CD14-positive monocyte (primary cell): ENCODE measurements at regions not wholly inside any gene's neighbourhood (a gene's known extent, or its start where the extent isn't known, plus 50 kb on each side); places are given as distances from the start of the nearest gene placed in this dataset.

ENCODE experiments used
- DNase-seq, 3 donors: peaks; one replicate each; pipeline ENCODE4 v3.0.0-alpha.2; 2011 to 2022
- H2AFZ ChIP-seq: 2 replicates; pipeline ENCODE4 v1.6.0; 2012; ENCODE audit warnings: mild to moderate bottlenecking, low read depth, low read length, inconsistent platforms; ENCODE audit not compliant: insufficient read depth, poor library complexity, severe bottlenecking
- H3K27ac ChIP-seq, 2 donors: 1 replicate in 1 of 2; 2 replicates in 1 of 2; pipeline ENCODE4 v1.5.1; 2012 to 2013; ENCODE audit warnings: low read length in 2 of 2, control low read depth in 1 of 2, inconsistent platforms in 1 of 2, low read depth in 1 of 2, mild to moderate bottlenecking in 1 of 2
- H3K27me3 ChIP-seq, 2 donors: one replicate each; pipeline versions ENCODE4 v1.6.0 to v1.6.1; 2011 to 2013; ENCODE audit warnings: low read length in 2 of 2; ENCODE audit not compliant: control insufficient read depth in 2 of 2, insufficient read depth in 2 of 2
- H3K36me3 ChIP-seq, 2 donors: replicated peaks in 1 of 2; 1 replicate in 1 of 2; 2 replicates in 1 of 2; pipeline versions ENCODE4 v1.5.1 to v1.6.1; 2012 to 2013; ENCODE audit warnings: low read length in 2 of 2, control low read depth in 1 of 2, inconsistent platforms in 1 of 2, mild to moderate bottlenecking in 1 of 2; ENCODE audit not compliant: insufficient read depth in 2 of 2, control insufficient read depth in 1 of 2
- H3K4me1 ChIP-seq, 2 donors: 1 replicate in 1 of 2; 2 replicates in 1 of 2; pipeline versions ENCODE4 v1.5.1 to v1.6.1; 2012 to 2013; ENCODE audit warnings: low read length in 2 of 2, control low read depth in 1 of 2, inconsistent platforms in 1 of 2, mild to moderate bottlenecking in 1 of 2, moderate library complexity in 1 of 2; ENCODE audit not compliant: insufficient read depth in 2 of 2, control insufficient read depth in 1 of 2
- H3K4me2 ChIP-seq: replicated peaks from 2 replicates; pipeline ENCODE3; 2012; ENCODE audit warnings: low read length, moderate library complexity, mild to moderate bottlenecking; ENCODE audit not compliant: poor library complexity, severe bottlenecking; ENCODE audit errors: extremely low read depth
- H3K4me3 ChIP-seq, 3 experiments: fragments of 200-600 bp in 1 of 3; sonication (generic) in 1 of 3; replicated peaks in 1 of 3; 1 replicate in 2 of 3; 2 replicates in 1 of 3; pipeline ENCODE4 v1.5.1; 2011 to 2013; ENCODE audit warnings: low read length in 3 of 3, mild to moderate bottlenecking in 3 of 3, control low read depth in 2 of 3, low read depth in 2 of 3, inconsistent platforms in 1 of 3, moderate library complexity in 1 of 3
- H3K79me2 ChIP-seq: 2 replicates; pipeline ENCODE4 v1.6.0; 2012; ENCODE audit warnings: mild to moderate bottlenecking, control low read depth, inconsistent platforms, low read length, moderate library complexity; ENCODE audit not compliant: insufficient read depth
- H3K9ac ChIP-seq: 2 replicates; pipeline ENCODE4 v1.6.0; 2017; ENCODE audit warnings: low read length, mild to moderate bottlenecking; ENCODE audit not compliant: insufficient read depth, poor library complexity, severe bottlenecking
- H3K9me3 ChIP-seq, 2 donors: replicated peaks in 1 of 2; 1 replicate in 1 of 2; 2 replicates in 1 of 2; pipeline versions ENCODE4 v1.5.1 to v1.6.1; 2012 to 2013; ENCODE audit warnings: low read length in 2 of 2, control low read depth in 1 of 2; ENCODE audit not compliant: control insufficient read depth in 1 of 2, insufficient read depth in 1 of 2
- H4K20me1 ChIP-seq: 2 replicates; pipeline ENCODE4 v1.6.0; 2012; ENCODE audit warnings: mild to moderate bottlenecking, low read length, control low read depth, moderate library complexity; ENCODE audit not compliant: insufficient read depth
- H3K27ac Mint-ChIP-seq, 7 donors: one replicate each; pipeline ENCODE4 v1.8.0; 2020; ENCODE audit warnings: mild to moderate bottlenecking in 7 of 7, mixed read lengths in 7 of 7, moderate library complexity in 6 of 7, inconsistent platforms in 2 of 7
- H3K27me3 Mint-ChIP-seq, 3 donors: one replicate each; pipeline ENCODE4 v1.8.0; 2021 to 2022; ENCODE audit warnings: low read depth in 3 of 3, mild to moderate bottlenecking in 3 of 3, mixed read lengths in 3 of 3, moderate library complexity in 3 of 3, inconsistent platforms in 1 of 3
- H3K36me3 Mint-ChIP-seq, 2 donors: one replicate each; pipeline ENCODE4 v1.8.0; 2020; ENCODE audit warnings: mixed read lengths in 2 of 2, inconsistent platforms in 1 of 2, mild to moderate bottlenecking in 1 of 2
- H3K4me1 Mint-ChIP-seq: one replicate; pipeline ENCODE4 v1.8.0; 2020; ENCODE audit warnings: mild to moderate bottlenecking, mixed read lengths
- H3K4me3 Mint-ChIP-seq, 2 donors: one replicate each; pipeline ENCODE4 v1.8.0; 2020; ENCODE audit warnings: mild to moderate bottlenecking in 2 of 2, mixed read lengths in 2 of 2, moderate library complexity in 1 of 2
- H3K9me3 Mint-ChIP-seq, 7 donors: one replicate each; pipeline ENCODE4 v1.8.0; 2020 to 2022; ENCODE audit warnings: mixed read lengths in 7 of 7, mild to moderate bottlenecking in 6 of 7, moderate library complexity in 6 of 7, inconsistent platforms in 2 of 7
- CTCF ChIP-seq: fragments of 200-600 bp; IDR thresholded peaks from one replicate; pipeline ENCODE4 v1.8.0; 2022; ENCODE audit warnings: antibody characterized with exemption, mild to moderate bottlenecking
- WGBS: methylation state at CpG from one replicate; pipeline ENCODE4 v1.1.5; 2013; ENCODE audit warnings: missing lambda C conversion rate; ENCODE audit not compliant: insufficient coverage; 5-methylcytosine and 5-hydroxymethylcytosine counted together
- intact Hi-C, 2 donors: fragments of 100-400 bp; cut with micrococcal nuclease; formaldehyde crosslinking; loops; one replicate each; pipeline versions ENCODE4 v1.15.0 to v1.15.1; 2023

GRCh38 chr4:188374871-188375270 lies 235.6 kb downstream of the TRIML1 start:
- Mint-ChIP-seq H3K9me3 (peaks cover 9 to 40% (median 17%) of the 10 kb centered on the region in 7 donors), H3K4me1 (no peaks in the 10 kb centered on the region), H3K4me3 (no peak overlapping the region), H3K27ac (no peak overlapping the region), H3K36me3 (no peaks in the 10 kb centered on the region), H3K27me3 (no peaks in the 10 kb centered on the region)
- DNase-seq: no peak
- Histone ChIP-seq H4K20me1 (no peaks in the 10 kb centered on the region), H3K9ac (no peak overlapping the region), H3K9me3 (peaks cover 8 to 39% of the 10 kb centered on the region in 2 donors), H3K27me3 (no peaks in the 10 kb centered on the region), H3K36me3 (no peaks in the 10 kb centered on the region), H3K4me2 (no peak overlapping the region), H2AFZ (no peak overlapping the region), H3K79me2 (no peaks in the 10 kb centered on the region), H3K4me1 (no peaks in the 10 kb centered on the region), H3K4me3 (no peak overlapping the region), H3K27ac (no peak overlapping the region)
- no peak for TF ChIP-seq CTCF
- intact Hi-C loops: no loop called here
- 86% methylated on average over 5 of the region's 5 CpGs for WGBS

- Histone ChIP-seq H3K36me3 (no peaks in the 10 kb centered on the region), H3K9ac (no peak overlapping the region), H4K20me1 (no peaks in the 10 kb centered on the region), H3K4me1 (no peaks in the 10 kb centered on the region), H3K4me3 (no peak overlapping the region), H3K4me2 (no peak overlapping the region), H3K27ac (no peak overlapping the region), H3K79me2 (no peaks in the 10 kb centered on the region), H3K9me3 (peaks cover 8 to 48% of the 10 kb centered on the region in 2 donors), H3K27me3 (no peaks in the 10 kb centered on the region), H2AFZ (no peak overlapping the region)
- Mint-ChIP-seq H3K27ac (peak overlapping the region in 1 of 7 donors; percentile 26), H3K4me1 (no peaks in the 10 kb centered on the region), H3K4me3 (no peak overlapping the region), H3K9me3 (peaks cover 9 to 36% (median 17%) of the 10 kb centered on the region in 7 donors), H3K27me3 (no peaks in the 10 kb centered on the region), H3K36me3 (no peaks in the 10 kb centered on the region)
- WGBS: 72% methylated on average over 3 of the region's 10 CpGs
- DNase-seq: no peak
- TF ChIP-seq CTCF: no peak
- intact Hi-C loops: no loop called here
Observed at GRCh38 chr4:188377816-188378215, 238.6 kb downstream of the TRIML1 start.
